Liver (tissue), 8 donors: ENCODE measurements at regions not wholly inside any gene's neighbourhood (a gene's known extent, or its start where the extent isn't known, plus 50 kb on each side); places are given as distances from the start of the nearest gene placed in this dataset.

Source experiments
- DNase-seq: peaks from one replicate; pipeline ENCODE4 v3.0.0-alpha.2; 2017; ENCODE audit warnings: low spot score
- H3K27ac ChIP-seq, 2 donors: one replicate each; pipeline ENCODE4 v1.7.0; 2013; ENCODE audit warnings: inconsistent platforms in 2 of 2, low read length in 2 of 2, control low read depth in 1 of 2, low read depth in 1 of 2, mild to moderate bottlenecking in 1 of 2
- H3K27me3 ChIP-seq, 4 donors: one replicate each; pipeline versions ENCODE4 v1.6.1 to v1.7.0; 2013; ENCODE audit warnings: low read length in 3 of 4, inconsistent platforms in 1 of 4, mild to moderate bottlenecking in 1 of 4, moderate library complexity in 1 of 4; ENCODE audit not compliant: control insufficient read depth in 4 of 4, insufficient read depth in 4 of 4
- H3K36me3 ChIP-seq, 4 donors: one replicate each; pipeline versions ENCODE4 v1.6.1 to v1.7.0; 2013; ENCODE audit warnings: low read length in 3 of 4, mild to moderate bottlenecking in 3 of 4, low read depth in 1 of 4, moderate library complexity in 1 of 4; ENCODE audit not compliant: control insufficient read depth in 4 of 4, insufficient read depth in 3 of 4
- H3K4me1 ChIP-seq, 4 donors: one replicate each; pipeline versions ENCODE4 v1.6.1 to v1.7.0; 2013; ENCODE audit warnings: low read length in 3 of 4, mild to moderate bottlenecking in 3 of 4, moderate library complexity in 1 of 4; ENCODE audit not compliant: control insufficient read depth in 4 of 4, insufficient read depth in 4 of 4
- H3K4me3 ChIP-seq, 3 donors: one replicate each; pipeline versions ENCODE4 v1.6.1 to v1.7.0; 2013; ENCODE audit warnings: low read length in 3 of 3, control low read depth in 1 of 3, low read depth in 1 of 3, mild to moderate bottlenecking in 1 of 3
- H3K9ac ChIP-seq, 2 donors: one replicate each; pipeline ENCODE4 v1.7.0; 2013; ENCODE audit warnings: low read length in 2 of 2, mild to moderate bottlenecking in 2 of 2, moderate library complexity in 2 of 2, control low read depth in 1 of 2, low read depth in 1 of 2
- H3K9me3 ChIP-seq, 4 donors: one replicate each; pipeline versions ENCODE4 v1.6.1 to v1.7.0; 2013; ENCODE audit warnings: low read length in 3 of 4; ENCODE audit not compliant: control insufficient read depth in 4 of 4
- ATF3 ChIP-seq: IDR thresholded peaks from 2 replicates; pipeline ENCODE4 v1.6.1; 2016; ENCODE audit warnings: antibody characterized with exemption
- EGR1 ChIP-seq, 2 donors: IDR thresholded peaks; 2 replicates each; pipeline ENCODE4 v1.6.1; 2016 to 2018; ENCODE audit warnings: antibody characterized with exemption in 2 of 2, low read depth in 2 of 2
- FOXA1 ChIP-seq: IDR thresholded peaks from 2 replicates; pipeline ENCODE4 v1.6.1; 2016; ENCODE audit warnings: antibody characterized with exemption
- FOXA2 ChIP-seq: IDR thresholded peaks from 2 replicates; pipeline ENCODE4 v1.6.1; 2016; ENCODE audit warnings: antibody characterized with exemption
- GABPA ChIP-seq, 2 donors: IDR thresholded peaks in 1 of 2; conservative IDR thresholded peaks in 1 of 2; 2 replicates each; pipeline ENCODE4 v1.6.1; 2016; ENCODE audit warnings: antibody characterized with exemption in 2 of 2, mild to moderate bottlenecking in 1 of 2, moderate library complexity in 1 of 2
- HNF4A ChIP-seq, 2 donors: conservative IDR thresholded peaks; 2 replicates each; pipeline ENCODE4 v1.6.1; 2016; ENCODE audit warnings: antibody characterized with exemption in 2 of 2, mild to moderate bottlenecking in 2 of 2
- JUND ChIP-seq, 2 donors: IDR thresholded peaks; 2 replicates each; pipeline ENCODE4 v1.6.1; 2016; ENCODE audit warnings: antibody characterized with exemption in 2 of 2
- MAX ChIP-seq: IDR thresholded peaks from 2 replicates; pipeline ENCODE4 v1.6.1; 2016; ENCODE audit warnings: antibody characterized with exemption
- NR2F2 ChIP-seq: IDR thresholded peaks from 2 replicates; pipeline ENCODE4 v1.6.1; 2016; ENCODE audit warnings: antibody characterized with exemption
- REST ChIP-seq: IDR thresholded peaks from 2 replicates; pipeline ENCODE4 v1.6.1; 2016; ENCODE audit warnings: antibody characterized with exemption, mild to moderate bottlenecking
- RXRA ChIP-seq, 2 donors: IDR thresholded peaks; 2 replicates each; pipeline ENCODE4 v1.6.1; 2017 to 2018; ENCODE audit warnings: antibody characterized with exemption in 2 of 2, mild to moderate bottlenecking in 1 of 2
- SP1 ChIP-seq: IDR thresholded peaks from 2 replicates; pipeline ENCODE4 v1.6.1; 2018; ENCODE audit warnings: antibody characterized with exemption, mild to moderate bottlenecking
- TAF1 ChIP-seq: conservative IDR thresholded peaks from 2 replicates; pipeline ENCODE4 v1.6.1; 2016; ENCODE audit warnings: antibody characterized with exemption, mild to moderate bottlenecking
- WGBS: extraction: QIAGEN DNeasy Blood & Tissue Kit; methylation state at CpG from one replicate; pipeline ENCODE4 v1.1.7; 2013; 5-methylcytosine and 5-hydroxymethylcytosine counted together
- TF ChIP-seq, protein P1 (sequence below): fragments of 150-350 bp; IDR thresholded peaks from 2 replicates; pipeline ENCODE4 v1.5.1; 2017; ENCODE audit warnings: improper control_type of control experiment, low read depth, low read length; ENCODE audit not compliant: missing input control
- donor health status: healthy.
- donor health status: healthy.
- donor health status: healthy.
- donor health status: healthy.
- donor health status: healthy.

DNA sequence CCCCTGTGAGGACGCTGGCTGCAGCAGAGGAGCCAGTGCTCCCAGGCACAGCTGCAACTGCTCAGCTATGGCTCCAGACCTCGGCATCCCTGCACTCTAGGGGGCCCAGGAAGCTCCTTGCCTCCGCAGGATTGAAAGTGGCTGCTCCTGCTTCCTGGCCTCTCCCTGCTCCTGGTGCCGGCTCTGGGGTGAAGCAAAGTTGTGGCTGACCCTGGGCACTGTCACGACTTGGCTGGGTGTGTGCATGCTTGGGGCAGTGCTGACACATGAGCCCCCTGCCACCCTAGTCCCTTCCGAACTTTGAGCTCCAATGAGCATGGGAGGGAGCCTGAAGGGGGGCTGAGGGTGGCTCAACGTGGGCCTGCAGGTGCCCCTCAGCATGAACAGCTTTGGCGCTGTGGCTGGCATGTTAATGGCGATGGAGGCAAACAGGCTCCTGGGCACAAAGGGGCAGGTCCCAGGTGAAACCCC, 1512.2 kb downstream of the KCNT2 start:
- no peak overlapping the region for H3K27ac ChIP-seq
- H3K9me3 ChIP-seq: no peaks in the 10 kb centered on the region
- H3K4me1 ChIP-seq: no peaks in the 10 kb centered on the region
- no peak overlapping the region for H3K4me3 ChIP-seq
- WGBS: 77% methylated on average over 9 of the region's 9 CpGs
- H3K27me3 ChIP-seq: no peaks in the 10 kb centered on the region
- no peaks in the 10 kb centered on the region for H3K36me3 ChIP-seq
- TF ChIP-seq ATF3: no peak
- no peak for DNase-seq
- H3K9ac ChIP-seq: no peak overlapping the region

- Histone ChIP-seq H3K9ac (no peak overlapping the region), H3K36me3 (no peaks in the 10 kb centered on the region), H3K27me3 (no peaks in the 10 kb centered on the region), H3K27ac (no peak overlapping the region), H3K9me3 (no peaks in the 10 kb centered on the region), H3K4me3 (no peak overlapping the region), H3K4me1 (no peaks in the 10 kb centered on the region)
- no peak for TF ChIP-seq MAX
- no peak for TF ChIP-seq RXRA (IDR thresholded peaks at IDR 0.05)
- no peak for DNase-seq
- WGBS: 81% methylated on average over 3 of the region's 3 CpGs
Measured at GRCh38 chr1:195085196-195085595, 1523.0 kb downstream of the KCNT2 start.

DNA sequence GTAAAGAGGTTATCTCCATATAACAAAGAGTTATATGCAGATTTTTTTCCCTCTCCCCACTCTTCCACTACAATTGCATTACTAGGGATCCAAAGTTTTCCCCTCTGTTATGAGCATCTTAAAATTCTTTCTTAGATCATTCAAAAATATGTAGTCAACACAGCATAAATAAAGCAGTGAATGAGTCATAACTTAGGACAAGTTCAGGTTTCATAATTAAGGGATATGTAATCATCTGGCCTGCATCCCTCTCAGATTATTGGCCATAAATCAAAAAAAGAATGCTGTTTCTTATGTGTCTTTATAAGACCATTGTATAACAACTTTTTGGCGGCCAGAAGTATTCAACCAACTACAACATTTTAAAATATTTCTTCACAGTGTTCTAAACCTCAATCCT, 1526.1 kb downstream of the KCNT2 start:
- 65% methylated on average over 1 of the region's 1 CpG for WGBS
- Histone ChIP-seq H3K27me3 (no peaks in the 10 kb centered on the region), H3K9me3 (no peaks in the 10 kb centered on the region), H3K4me3 (no peak overlapping the region), H3K9ac (no peak overlapping the region), H3K27ac (no peak overlapping the region), H3K36me3 (no peaks in the 10 kb centered on the region), H3K4me1 (no peaks in the 10 kb centered on the region)
- TF ChIP-seq JUND (IDR thresholded peaks at IDR 0.05) (no peak), NR2F2 (no peak), GABPA (IDR thresholded peaks at IDR 0.05 in 1 of 2, conservative IDR thresholded peaks at IDR 0.05 in 1 of 2) (no peak), TAF1 (no peak), RXRA (IDR thresholded peaks at IDR 0.05) (no peak), SP1 (no peak), EGR1 (IDR thresholded peaks at IDR 0.05; ENCODE audit: low read depth in 2 of 2) (no peak), HNF4A (conservative IDR thresholded peaks at IDR 0.05) (no peak), MAX (no peak), REST (no peak), FOXA2 (no peak), ATF3 (no peak), FOXA1 (no peak)
- TF ChIP-seq, protein P1, sequence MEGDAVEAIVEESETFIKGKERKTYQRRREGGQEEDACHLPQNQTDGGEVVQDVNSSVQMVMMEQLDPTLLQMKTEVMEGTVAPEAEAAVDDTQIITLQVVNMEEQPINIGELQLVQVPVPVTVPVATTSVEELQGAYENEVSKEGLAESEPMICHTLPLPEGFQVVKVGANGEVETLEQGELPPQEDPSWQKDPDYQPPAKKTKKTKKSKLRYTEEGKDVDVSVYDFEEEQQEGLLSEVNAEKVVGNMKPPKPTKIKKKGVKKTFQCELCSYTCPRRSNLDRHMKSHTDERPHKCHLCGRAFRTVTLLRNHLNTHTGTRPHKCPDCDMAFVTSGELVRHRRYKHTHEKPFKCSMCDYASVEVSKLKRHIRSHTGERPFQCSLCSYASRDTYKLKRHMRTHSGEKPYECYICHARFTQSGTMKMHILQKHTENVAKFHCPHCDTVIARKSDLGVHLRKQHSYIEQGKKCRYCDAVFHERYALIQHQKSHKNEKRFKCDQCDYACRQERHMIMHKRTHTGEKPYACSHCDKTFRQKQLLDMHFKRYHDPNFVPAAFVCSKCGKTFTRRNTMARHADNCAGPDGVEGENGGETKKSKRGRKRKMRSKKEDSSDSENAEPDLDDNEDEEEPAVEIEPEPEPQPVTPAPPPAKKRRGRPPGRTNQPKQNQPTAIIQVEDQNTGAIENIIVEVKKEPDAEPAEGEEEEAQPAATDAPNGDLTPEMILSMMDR: no peak
- DNase-seq: no peak
